K562 (cell line): ENCODE measurements at regions not wholly inside any gene's neighbourhood (a gene's known extent, or its start where the extent isn't known, plus 50 kb on each side); places are given as distances from the start of the nearest gene placed in this dataset.

ENCODE experiments used
- CREB3L1 ChIP-seq: fragments of 450-650 bp; IDR thresholded peaks from 2 replicates; pipeline ENCODE4 v1.6.1; 2014; ENCODE audit warnings: low read depth, mild to moderate bottlenecking, moderate library complexity, borderline replicate concordance
- FOS ChIP-seq: IDR thresholded peaks from 3 replicates; pipeline ENCODE4 v1.6.1; 2011; ENCODE audit not compliant: insufficient read length; ENCODE audit errors: extremely low read depth
- RAD51 ChIP-seq: fragments of 450-650 bp; IDR thresholded peaks from 2 replicates; pipeline ENCODE4 v1.7.1; 2016; ENCODE audit warnings: low read depth, mild to moderate bottlenecking, borderline replicate concordance
- REST ChIP-seq, 2 experiments: fragments of 450-650 bp; formaldehyde crosslinking in 1 of 2; IDR thresholded peaks; 2 replicates each; pipeline versions ENCODE4 v1.4.0 to v1.6.1; 2014 to 2020; ENCODE audit warnings: mild to moderate bottlenecking in 2 of 2, borderline replicate concordance in 1 of 2, low read depth in 1 of 2
- ZNF24 ChIP-seq: fragments of 450-650 bp; IDR thresholded peaks from 2 replicates; pipeline ENCODE4 v1.6.1; 2016
- TF ChIP-seq, protein P1 (sequence below): fragments of 250-450 bp; sonication (Bioruptor Pico); IDR thresholded peaks from 2 replicates; pipeline ENCODE4 v1.5.0; 2020; ENCODE audit warnings: mild to moderate bottlenecking, borderline replicate concordance

GRCh38 chr1:80827666-80828065 is 973.1 kb upstream of the ADGRL2 start (continued):
- TF ChIP-seq REST (IDR thresholded peaks at IDR 0.05; ENCODE audit: borderline replicate concordance): no peak
- TF ChIP-seq REST (CRISPR knock-in tag; IDR thresholded peaks at IDR 0.05; ENCODE audit: low read depth): no peak
- no peak for TF ChIP-seq RAD51
- no peak for TF ChIP-seq FOS
- no peak for TF ChIP-seq CREB3L1
- TF ChIP-seq ZNF24: no peak
- TF ChIP-seq, protein P1, sequence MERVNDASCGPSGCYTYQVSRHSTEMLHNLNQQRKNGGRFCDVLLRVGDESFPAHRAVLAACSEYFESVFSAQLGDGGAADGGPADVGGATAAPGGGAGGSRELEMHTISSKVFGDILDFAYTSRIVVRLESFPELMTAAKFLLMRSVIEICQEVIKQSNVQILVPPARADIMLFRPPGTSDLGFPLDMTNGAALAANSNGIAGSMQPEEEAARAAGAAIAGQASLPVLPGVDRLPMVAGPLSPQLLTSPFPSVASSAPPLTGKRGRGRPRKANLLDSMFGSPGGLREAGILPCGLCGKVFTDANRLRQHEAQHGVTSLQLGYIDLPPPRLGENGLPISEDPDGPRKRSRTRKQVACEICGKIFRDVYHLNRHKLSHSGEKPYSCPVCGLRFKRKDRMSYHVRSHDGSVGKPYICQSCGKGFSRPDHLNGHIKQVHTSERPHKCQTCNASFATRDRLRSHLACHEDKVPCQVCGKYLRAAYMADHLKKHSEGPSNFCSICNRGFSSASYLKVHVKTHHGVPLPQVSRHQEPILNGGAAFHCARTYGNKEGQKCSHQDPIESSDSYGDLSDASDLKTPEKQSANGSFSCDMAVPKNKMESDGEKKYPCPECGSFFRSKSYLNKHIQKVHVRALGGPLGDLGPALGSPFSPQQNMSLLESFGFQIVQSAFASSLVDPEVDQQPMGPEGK: no peak
